ENCODE measurements at regions not wholly inside any gene's neighbourhood (a gene's known extent, or its start where the extent isn't known, plus 50 kb on each side); places are given as distances from the start of the nearest gene placed in this dataset.

GRCh38 chr2:160719116-160719515 lies 225.5 kb upstream of the RBMS1 start:
- TF ChIP-seq FOXM1 (IDR thresholded peaks at IDR 0.05; ENCODE audit: borderline replicate concordance, low read depth) (no peak), RAD21 (IDR thresholded peaks at IDR 0.05; ENCODE audit: low read depth) (no peak)

All from Ishikawa (cell line).